ENCODE measurements at regions not wholly inside any gene's neighbourhood (a gene's known extent, or its start where the extent isn't known, plus 50 kb on each side); places are given as distances from the start of the nearest gene placed in this dataset.
"Not testable (repeated sequence)": the region's sequence is repeated elsewhere in the genome, so short reads cannot be mapped to it uniquely, and the experiment has no call there.

- TF ChIP-seq CTCF (conservative IDR thresholded peaks at IDR 0.05; ENCODE audit: low read length) = no peak
- no peak overlapping the region for H3K4me3 ChIP-seq (ENCODE audit: low read length)
- no peak for DNase-seq (ENCODE audit: low read depth)
Measured at GRCh38 chr12:24507827-24508226, 441.1 kb downstream of the BCAT1 start.

DNA sequence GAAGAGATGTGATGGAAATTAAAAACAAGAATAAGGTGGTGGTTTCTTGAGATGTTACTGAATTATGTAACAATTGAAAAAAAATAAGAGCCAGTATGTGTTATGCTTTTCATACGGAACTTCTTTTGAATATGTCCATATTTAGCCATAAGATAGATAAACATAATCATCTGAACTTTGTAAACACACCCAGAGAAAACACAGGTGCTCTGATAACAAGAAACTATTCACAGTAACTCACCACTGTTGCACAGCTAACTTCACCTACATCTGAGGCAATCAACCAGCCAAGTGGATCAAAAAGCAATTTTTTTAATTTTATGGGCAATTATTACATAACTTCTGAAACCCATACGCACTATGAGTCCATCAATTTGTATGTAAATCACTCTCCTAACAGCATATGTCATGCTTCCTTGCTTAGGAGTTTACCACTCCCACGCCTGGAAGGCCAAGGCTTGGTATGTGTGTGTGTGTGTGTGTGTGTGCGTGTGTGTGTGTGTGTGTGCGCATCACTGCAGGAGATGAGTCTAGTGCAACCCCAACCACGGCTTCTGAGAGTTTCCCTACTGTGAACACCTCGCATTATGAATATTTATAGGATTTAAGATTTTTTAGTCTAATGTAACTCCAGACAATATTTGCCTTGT lies 443.4 kb downstream of the BCAT1 start:
- no peak for TF ChIP-seq CTCF (conservative IDR thresholded peaks at IDR 0.05; ENCODE audit: low read length)
- H3K4me3 ChIP-seq (ENCODE audit: low read length) = no peak overlapping the region
- no peak for DNase-seq (ENCODE audit: low read depth)

DNA sequence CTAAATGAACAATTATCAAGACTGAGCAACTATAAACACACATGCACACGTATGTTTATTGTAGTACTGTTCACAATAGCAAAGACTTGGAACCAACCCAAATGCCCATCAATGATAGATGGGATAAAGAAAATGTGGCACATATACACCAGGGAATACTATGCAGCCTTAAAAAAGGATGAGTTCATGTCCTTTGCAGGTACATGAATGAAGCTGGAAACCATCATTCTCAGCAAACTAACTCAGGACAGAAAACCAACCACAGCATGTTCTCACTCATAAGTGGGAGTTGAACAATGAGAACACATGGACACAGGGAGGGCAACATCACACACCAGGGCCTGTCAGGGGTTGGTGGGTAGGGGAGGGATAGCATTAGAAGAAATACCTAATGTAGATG lies 445.4 kb downstream of the BCAT1 start:
- not testable (repeated sequence) for DNase-seq (ENCODE audit: low read depth); H3K4me3 ChIP-seq (ENCODE audit: low read length)

GRCh38 chr12:24500831-24501230 lies 448.1 kb downstream of the BCAT1 start:
- no peak for DNase-seq (ENCODE audit: low read depth)
- TF ChIP-seq CTCF (conservative IDR thresholded peaks at IDR 0.05; ENCODE audit: low read length) = no peak
- H3K4me3 ChIP-seq (ENCODE audit: low read length) = no peak overlapping the region

GRCh38 chr12:24500421-24500820 lies 448.5 kb downstream of the BCAT1 start:
- DNase-seq (ENCODE audit: low read depth) = no peak
- H3K4me3 ChIP-seq (ENCODE audit: low read length) = no peak overlapping the region
- TF ChIP-seq CTCF (conservative IDR thresholded peaks at IDR 0.05; ENCODE audit: low read length) = no peak

DNA sequence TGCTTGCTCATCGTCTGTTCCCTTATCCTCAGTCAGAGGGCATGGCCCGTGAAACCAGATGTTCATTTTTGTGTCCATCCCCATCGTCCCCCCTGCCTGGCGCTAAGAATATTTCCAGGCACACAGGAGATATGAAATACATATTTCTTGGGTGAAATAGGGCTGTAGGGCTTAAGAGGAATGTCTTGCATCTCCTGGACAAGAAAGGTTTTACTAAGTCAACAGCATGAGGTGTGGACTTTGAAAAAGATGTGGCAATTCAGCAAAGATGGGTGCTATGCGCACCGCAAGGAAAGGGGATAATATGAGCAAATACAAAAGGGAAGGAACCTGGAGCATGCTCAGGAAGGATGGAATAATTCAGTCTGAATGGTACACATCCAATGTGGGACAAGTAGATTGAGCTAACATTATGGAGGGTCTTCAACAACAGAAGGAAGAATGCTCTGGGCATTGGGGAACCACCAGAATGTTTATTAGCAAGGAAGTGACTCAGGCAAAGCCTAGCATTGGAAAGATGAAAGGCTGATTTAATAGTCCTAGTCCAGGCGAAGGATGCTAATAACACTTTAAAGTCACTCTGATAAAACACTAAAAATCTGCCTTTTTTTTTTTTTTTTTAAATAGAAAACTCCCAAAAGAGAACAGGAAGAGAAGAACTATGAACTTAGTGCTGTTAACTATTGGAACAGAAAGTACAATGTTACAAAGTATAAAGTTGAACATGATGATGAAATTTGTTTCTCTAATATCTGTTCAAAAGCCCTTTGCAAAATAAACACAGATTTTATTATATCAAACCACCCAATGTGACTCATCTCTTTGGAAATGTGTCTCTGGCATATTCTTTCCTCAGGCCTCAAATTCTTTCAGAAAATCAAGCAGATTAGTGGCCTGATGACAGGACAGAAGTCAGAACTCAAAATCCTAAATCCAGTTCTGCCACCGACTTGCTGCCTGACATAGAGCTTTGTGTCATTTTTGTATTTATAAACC lies 449.5 kb downstream of the BCAT1 start:
- DNase-seq (ENCODE audit: low read depth) = peak; percentile 10
- no peak for TF ChIP-seq CTCF (conservative IDR thresholded peaks at IDR 0.05; ENCODE audit: low read length)
- no peak overlapping the region for H3K4me3 ChIP-seq (ENCODE audit: low read length)

DNA sequence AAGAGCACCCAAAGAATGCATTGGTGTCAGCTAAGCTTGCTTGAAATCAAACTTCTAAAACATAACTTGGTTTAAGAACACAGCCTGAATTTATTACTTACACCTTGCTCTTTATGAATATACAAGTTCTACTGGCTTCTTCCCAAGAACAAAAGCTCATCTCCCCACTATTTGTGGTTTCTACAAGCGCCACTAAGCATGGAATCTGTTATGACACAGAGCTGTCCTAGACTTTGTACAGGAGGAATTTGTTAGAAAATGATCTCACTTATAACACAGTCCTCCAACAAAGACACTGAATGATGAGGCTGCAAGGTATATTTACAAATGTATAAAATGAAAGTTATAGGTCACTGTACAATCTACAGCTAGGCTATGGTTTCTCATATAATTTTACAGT lies 452.1 kb downstream of the BCAT1 start:
- no peak overlapping the region for H3K4me3 ChIP-seq (ENCODE audit: low read length)
- peak; percentile 22 for DNase-seq (ENCODE audit: low read depth)
- TF ChIP-seq CTCF (conservative IDR thresholded peaks at IDR 0.05; ENCODE audit: low read length) = no peak

Data from AG10803 (cell line).